ENCODE measurements at regions not wholly inside any gene's neighbourhood (a gene's known extent, or its start where the extent isn't known, plus 50 kb on each side); places are given as distances from the start of the nearest gene placed in this dataset.

DNA sequence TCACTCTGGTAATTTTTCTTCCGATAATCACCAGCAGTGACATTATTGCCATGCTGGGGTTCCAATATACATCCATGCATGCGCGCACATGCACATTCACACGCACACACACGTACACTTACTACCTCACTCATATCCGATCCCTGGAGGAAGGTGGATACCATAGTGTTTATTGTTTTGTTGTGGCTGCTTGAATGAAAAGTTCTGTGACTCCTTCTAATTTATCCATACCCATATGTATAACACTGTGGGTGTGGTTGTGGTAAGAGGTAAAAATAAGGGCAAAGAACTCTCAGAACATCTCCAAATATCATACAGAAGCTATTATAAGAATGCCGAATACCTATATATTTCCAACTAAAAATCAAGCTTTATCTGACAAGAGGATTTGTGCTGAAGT, 407.8 kb upstream of the PODXL start:
- no peaks in the 10 kb centered on the region for H3K9me1 ChIP-seq (ENCODE audit: control insufficient read depth, extremely low read depth, insufficient read depth, low read length)
- H3K4me3 ChIP-seq (ENCODE audit: control insufficient read depth in 2 of 3, extremely low read depth in 1 of 3, insufficient read depth in 2 of 3, low read depth in 1 of 3, low read length in 3 of 3): no peak overlapping the region
- FAIRE-seq (no peak), DNase-seq (ENCODE audit: low read depth, low spot score) (no peak)
- no peak overlapping the region for H3K9ac ChIP-seq (ENCODE audit: control insufficient read depth, extremely low read depth, insufficient read depth, low read length)
- no peaks in the 10 kb centered on the region for H4K20me1 ChIP-seq (ENCODE audit: control insufficient read depth, extremely low read depth, insufficient read depth, low read length)
- no peaks in the 10 kb centered on the region for H3K9me3 ChIP-seq (ENCODE audit: control insufficient read depth, low read depth, low read length)
- no peak overlapping the region for H3K4me2 ChIP-seq (ENCODE audit: control insufficient read depth, extremely low read depth, insufficient read depth, low read depth, low read length)
- H3K27me3 ChIP-seq (ENCODE audit: control insufficient read depth, extremely low read depth, insufficient read depth, low read length): peaks cover 26% of the 10 kb centered on the region
- no peaks in the 10 kb centered on the region for H3K4me1 ChIP-seq (ENCODE audit: control insufficient read depth, extremely low read depth, insufficient read depth, low read length)
- dilution Hi-C loops (cut with MboI; ENCODE audit: extremely low pct_ligation_motif_present, low sequenced_read_pairs): no loop called here
- no peak for TF ChIP-seq EZH2 (IDR thresholded peaks at IDR 0.05; ENCODE audit: low read length)
- TF ChIP-seq, protein P1, sequence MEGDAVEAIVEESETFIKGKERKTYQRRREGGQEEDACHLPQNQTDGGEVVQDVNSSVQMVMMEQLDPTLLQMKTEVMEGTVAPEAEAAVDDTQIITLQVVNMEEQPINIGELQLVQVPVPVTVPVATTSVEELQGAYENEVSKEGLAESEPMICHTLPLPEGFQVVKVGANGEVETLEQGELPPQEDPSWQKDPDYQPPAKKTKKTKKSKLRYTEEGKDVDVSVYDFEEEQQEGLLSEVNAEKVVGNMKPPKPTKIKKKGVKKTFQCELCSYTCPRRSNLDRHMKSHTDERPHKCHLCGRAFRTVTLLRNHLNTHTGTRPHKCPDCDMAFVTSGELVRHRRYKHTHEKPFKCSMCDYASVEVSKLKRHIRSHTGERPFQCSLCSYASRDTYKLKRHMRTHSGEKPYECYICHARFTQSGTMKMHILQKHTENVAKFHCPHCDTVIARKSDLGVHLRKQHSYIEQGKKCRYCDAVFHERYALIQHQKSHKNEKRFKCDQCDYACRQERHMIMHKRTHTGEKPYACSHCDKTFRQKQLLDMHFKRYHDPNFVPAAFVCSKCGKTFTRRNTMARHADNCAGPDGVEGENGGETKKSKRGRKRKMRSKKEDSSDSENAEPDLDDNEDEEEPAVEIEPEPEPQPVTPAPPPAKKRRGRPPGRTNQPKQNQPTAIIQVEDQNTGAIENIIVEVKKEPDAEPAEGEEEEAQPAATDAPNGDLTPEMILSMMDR (optimal IDR thresholded peaks at IDR 0.05 in 1 of 3, IDR thresholded peaks at IDR 0.05 in 1 of 3, conservative IDR thresholded peaks at IDR 0.05 in 1 of 3; ENCODE audit: extremely low read depth in 1 of 3, insufficient read depth in 2 of 3, low read length in 3 of 3): no peak
- H2AFZ ChIP-seq (ENCODE audit: control insufficient read depth, low read length): no peak overlapping the region
- H3K27ac ChIP-seq (ENCODE audit: control insufficient read depth, insufficient read depth, low read length): no peak overlapping the region
- H3K36me3 ChIP-seq (ENCODE audit: control insufficient read depth in 2 of 2, extremely low read depth in 1 of 2, insufficient read depth in 2 of 2, low read length in 2 of 2): no peaks in the 10 kb centered on the region
- no peaks in the 10 kb centered on the region for H3K79me2 ChIP-seq (ENCODE audit: control insufficient read depth, insufficient read depth, low read length)

DNA sequence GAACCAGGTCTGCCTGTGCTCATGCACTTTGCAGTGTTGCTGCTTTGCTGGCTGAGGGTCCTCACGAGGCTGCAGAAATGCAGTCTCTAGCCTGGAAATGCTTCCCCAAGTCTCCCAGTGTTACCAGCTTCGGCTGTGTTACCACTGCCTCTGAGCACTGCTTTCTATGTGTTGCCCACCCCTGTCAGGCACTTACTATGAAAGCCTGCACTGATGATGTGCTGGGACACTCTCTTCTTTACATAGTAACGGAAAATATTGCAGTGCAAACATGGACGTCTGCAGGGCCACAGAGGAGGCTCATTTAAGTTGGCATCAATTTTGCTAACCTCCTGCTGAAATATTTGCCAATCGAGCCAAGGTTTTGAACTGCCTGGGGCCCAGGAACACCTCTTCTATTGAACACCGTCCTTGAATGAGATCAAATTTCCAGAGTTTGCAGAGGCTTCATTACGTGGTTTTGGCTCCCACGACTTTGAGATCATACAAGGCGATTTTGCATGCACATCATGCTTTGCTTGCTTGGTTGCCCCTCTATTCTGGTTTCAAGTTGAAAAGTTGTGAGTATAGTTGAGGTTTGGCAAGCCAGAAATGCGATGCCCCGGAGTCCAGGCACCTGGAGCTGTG, 404.7 kb upstream of the PODXL start:
- DNase-seq (ENCODE audit: low read depth, low spot score): no peak
- no peaks in the 10 kb centered on the region for H3K4me1 ChIP-seq (ENCODE audit: control insufficient read depth, extremely low read depth, insufficient read depth, low read length)
- H3K4me2 ChIP-seq (ENCODE audit: control insufficient read depth, extremely low read depth, insufficient read depth, low read depth, low read length): no peak overlapping the region
- no peak overlapping the region for H3K27ac ChIP-seq (ENCODE audit: control insufficient read depth, insufficient read depth, low read length)
- no peak for FAIRE-seq
- no peak overlapping the region for H2AFZ ChIP-seq (ENCODE audit: control insufficient read depth, low read length)
- dilution Hi-C loops (cut with MboI; ENCODE audit: extremely low pct_ligation_motif_present, low sequenced_read_pairs): no loop called here
- peaks cover 29% of the 10 kb centered on the region for H3K27me3 ChIP-seq (ENCODE audit: control insufficient read depth, extremely low read depth, insufficient read depth, low read length)
- no peak overlapping the region for H3K9ac ChIP-seq (ENCODE audit: control insufficient read depth, extremely low read depth, insufficient read depth, low read length)
- TF ChIP-seq EZH2 (IDR thresholded peaks at IDR 0.05; ENCODE audit: low read length): no peak
- TF ChIP-seq, protein P1 (optimal IDR thresholded peaks at IDR 0.05 in 1 of 3, IDR thresholded peaks at IDR 0.05 in 1 of 3, conservative IDR thresholded peaks at IDR 0.05 in 1 of 3; ENCODE audit: extremely low read depth in 1 of 3, insufficient read depth in 2 of 3, low read length in 3 of 3): no peak
- no peaks in the 10 kb centered on the region for H3K79me2 ChIP-seq (ENCODE audit: control insufficient read depth, insufficient read depth, low read length)
- H4K20me1 ChIP-seq (ENCODE audit: control insufficient read depth, extremely low read depth, insufficient read depth, low read length): no peaks in the 10 kb centered on the region
- no peak overlapping the region for H3K4me3 ChIP-seq (ENCODE audit: control insufficient read depth in 2 of 3, extremely low read depth in 1 of 3, insufficient read depth in 2 of 3, low read depth in 1 of 3, low read length in 3 of 3)
- H3K36me3 ChIP-seq (ENCODE audit: control insufficient read depth in 2 of 2, extremely low read depth in 1 of 2, insufficient read depth in 2 of 2, low read length in 2 of 2): no peaks in the 10 kb centered on the region
- no peaks in the 10 kb centered on the region for H3K9me1 ChIP-seq (ENCODE audit: control insufficient read depth, extremely low read depth, insufficient read depth, low read length)
- no peaks in the 10 kb centered on the region for H3K9me3 ChIP-seq (ENCODE audit: control insufficient read depth, low read depth, low read length)
